VCaP (cell line): ENCODE measurements at regions not wholly inside any gene's neighbourhood (a gene's known extent, or its start where the extent isn't known, plus 50 kb on each side); places are given as distances from the start of the nearest gene placed in this dataset.

Experiments
- H3K27ac ChIP-seq: fragments of 450-650 bp; 2 replicates; pipeline ENCODE4 v1.5.1; 2017
- TF ChIP-seq, protein P1 (sequence below): fragments of 450-650 bp; conservative IDR thresholded peaks from 2 replicates; pipeline ENCODE4 v1.5.1; 2017; ENCODE audit warnings: mild to moderate bottlenecking, moderate library complexity

- no peak overlapping the region for H3K27ac ChIP-seq
- TF ChIP-seq, protein P1, sequence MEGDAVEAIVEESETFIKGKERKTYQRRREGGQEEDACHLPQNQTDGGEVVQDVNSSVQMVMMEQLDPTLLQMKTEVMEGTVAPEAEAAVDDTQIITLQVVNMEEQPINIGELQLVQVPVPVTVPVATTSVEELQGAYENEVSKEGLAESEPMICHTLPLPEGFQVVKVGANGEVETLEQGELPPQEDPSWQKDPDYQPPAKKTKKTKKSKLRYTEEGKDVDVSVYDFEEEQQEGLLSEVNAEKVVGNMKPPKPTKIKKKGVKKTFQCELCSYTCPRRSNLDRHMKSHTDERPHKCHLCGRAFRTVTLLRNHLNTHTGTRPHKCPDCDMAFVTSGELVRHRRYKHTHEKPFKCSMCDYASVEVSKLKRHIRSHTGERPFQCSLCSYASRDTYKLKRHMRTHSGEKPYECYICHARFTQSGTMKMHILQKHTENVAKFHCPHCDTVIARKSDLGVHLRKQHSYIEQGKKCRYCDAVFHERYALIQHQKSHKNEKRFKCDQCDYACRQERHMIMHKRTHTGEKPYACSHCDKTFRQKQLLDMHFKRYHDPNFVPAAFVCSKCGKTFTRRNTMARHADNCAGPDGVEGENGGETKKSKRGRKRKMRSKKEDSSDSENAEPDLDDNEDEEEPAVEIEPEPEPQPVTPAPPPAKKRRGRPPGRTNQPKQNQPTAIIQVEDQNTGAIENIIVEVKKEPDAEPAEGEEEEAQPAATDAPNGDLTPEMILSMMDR, result no peak
These were observed 85.3 kb upstream of the MYCBP2 start for GRCh38 chr13:77412116-77412635.

DNA sequence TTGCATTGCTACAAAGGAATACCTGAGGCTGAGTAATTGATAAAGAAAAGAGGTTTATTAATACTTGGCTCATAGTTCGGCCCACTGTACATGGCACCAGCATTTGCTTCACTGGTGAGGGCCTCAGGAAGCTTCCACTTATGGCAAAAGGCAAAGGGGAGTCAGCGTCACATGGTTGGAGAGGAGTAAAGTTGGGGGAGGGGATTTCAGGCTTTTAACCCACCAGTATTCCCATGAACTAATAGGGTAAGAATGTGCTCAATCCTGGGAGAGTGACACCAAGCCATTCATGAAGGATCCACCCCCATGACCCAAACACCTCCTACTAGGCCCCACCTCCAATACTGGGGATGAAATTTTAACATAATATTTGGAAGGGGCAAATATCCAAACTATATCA lies 82.5 kb upstream of the MYCBP2 start:
- TF ChIP-seq, protein P1, result no peak
- H3K27ac ChIP-seq, result no peak overlapping the region

- TF ChIP-seq, protein P1, result no peak
- H3K27ac ChIP-seq, result no peak overlapping the region
These were observed 79.9 kb upstream of the MYCBP2 start for GRCh38 chr13:77406644-77407440.

GRCh38 chr13:77398825-77399620 lies 72.1 kb upstream of the MYCBP2 start:
- TF ChIP-seq, protein P1, result no peak
- H3K27ac ChIP-seq, result no peak overlapping the region

DNA sequence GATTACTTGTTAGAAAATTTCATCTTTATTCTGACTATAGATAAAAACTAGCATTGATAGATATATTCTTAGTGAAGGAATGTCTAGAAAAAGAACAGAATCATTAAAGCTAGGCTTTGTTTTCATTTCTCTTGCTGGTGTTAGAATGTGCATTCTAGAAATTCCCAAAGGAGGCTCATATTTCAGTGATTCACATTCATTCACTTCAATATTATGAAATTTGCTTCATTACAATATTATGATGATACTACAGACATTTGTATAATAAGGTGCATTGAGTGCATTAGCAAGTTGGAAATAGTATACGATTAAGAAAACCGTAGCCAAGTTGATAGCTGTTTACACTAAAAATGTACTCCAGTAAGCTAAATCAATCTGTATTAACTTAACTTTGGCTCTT lies 70.7 kb upstream of the MYCBP2 start:
- no peak overlapping the region for H3K27ac ChIP-seq
- TF ChIP-seq, protein P1, result no peak

DNA sequence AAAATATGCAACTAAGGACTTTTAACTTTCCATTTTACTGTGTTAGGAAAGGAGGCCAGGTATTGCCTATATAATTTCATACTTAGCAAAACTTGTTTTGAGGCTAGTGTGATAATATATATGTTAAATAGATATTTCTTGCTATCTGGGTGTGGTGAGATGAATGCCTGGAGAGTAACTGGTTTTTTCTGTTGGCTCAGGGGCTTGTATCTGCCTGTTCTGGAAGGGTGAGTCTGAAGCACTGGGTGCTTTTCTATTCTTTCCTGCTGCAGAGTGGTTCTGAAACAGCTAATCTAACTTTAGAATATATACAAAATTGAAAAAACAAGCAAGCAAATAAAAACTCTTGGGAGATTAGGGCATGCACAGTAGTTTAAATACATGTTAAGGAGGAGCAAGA lies 64.6 kb upstream of the MYCBP2 start:
- H3K27ac ChIP-seq, result no peak overlapping the region
- TF ChIP-seq, protein P1, result no peak

DNA sequence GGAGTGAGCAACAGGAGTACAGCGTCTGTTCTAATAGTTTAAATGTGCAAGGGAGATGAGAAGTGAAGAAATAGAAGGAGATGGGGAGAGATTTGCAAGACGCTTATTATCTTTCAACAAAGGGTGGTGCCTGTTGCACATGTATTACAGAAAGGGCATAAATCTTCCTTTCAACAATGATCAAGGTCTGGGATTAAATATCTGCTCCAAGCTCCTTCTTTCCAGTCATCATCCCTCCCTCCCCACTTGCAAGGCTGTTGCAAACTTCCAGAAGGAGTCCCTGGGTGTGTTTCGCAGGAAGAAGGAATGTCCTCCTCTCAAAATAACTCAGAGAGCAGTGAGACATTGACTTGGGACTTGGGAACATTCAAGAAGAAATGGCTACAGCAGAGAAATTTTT lies 63.5 kb upstream of the MYCBP2 start:
- TF ChIP-seq, protein P1, result no peak
- no peak overlapping the region for H3K27ac ChIP-seq
